ENCODE measurements at regions not wholly inside any gene's neighbourhood (a gene's known extent, or its start where the extent isn't known, plus 50 kb on each side); places are given as distances from the start of the nearest gene placed in this dataset.

DNA sequence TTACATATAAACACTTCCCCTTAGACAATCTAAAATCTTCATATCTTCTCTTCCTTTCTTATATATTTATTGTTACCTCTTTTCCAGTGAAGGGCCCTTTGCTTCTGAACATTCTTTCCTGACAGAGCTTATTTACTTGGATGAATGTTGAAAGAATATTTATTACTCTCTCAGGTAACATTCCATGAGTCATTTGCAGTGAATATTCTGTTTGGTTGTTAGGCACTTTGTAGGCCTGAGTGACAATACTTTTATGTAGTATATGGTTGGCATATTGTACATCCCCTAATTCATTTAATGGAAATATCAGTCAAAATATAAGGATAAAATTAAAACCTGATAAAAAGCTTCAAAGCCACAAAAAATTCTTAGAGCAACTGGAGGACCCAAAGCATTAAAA, 260.9 kb upstream of the KCNMB2 start:
- Histone ChIP-seq H3K4me2 (ENCODE audit: low read depth, low read length) (no peak overlapping the region), H3F3A (ENCODE audit: insufficient read depth, low read length) (no peaks in the 10 kb centered on the region), H3K79me2 (ENCODE audit: low read length) (no peaks in the 10 kb centered on the region), H2AFZ (ENCODE audit: low read length) (no peak overlapping the region), H3K4me1 (ENCODE audit: low read length) (no peaks in the 10 kb centered on the region), H4K20me1 (ENCODE audit: insufficient read depth, low read length) (no peaks in the 10 kb centered on the region), H3K27me3 (replicated peaks; ENCODE audit: insufficient read depth, low read length) (no peaks in the 10 kb centered on the region), H3K9ac (ENCODE audit: low read length) (no peak overlapping the region), H3K27ac (ENCODE audit: low read length) (no peak overlapping the region), H3K36me3 (replicated peaks; ENCODE audit: insufficient read depth, low read length) (no peaks in the 10 kb centered on the region), H3K4me3 (ENCODE audit: low read length) (no peak overlapping the region), H3K9me2 (replicated peaks; ENCODE audit: insufficient read depth, low read length) (no peaks in the 10 kb centered on the region), H3K9me3 (replicated peaks; ENCODE audit: insufficient read depth, low read length) (no peaks in the 10 kb centered on the region)
- no peak for DNase-seq
- TF ChIP-seq EZH2phosphoT487 (IDR thresholded peaks at IDR 0.05; ENCODE audit: low read length), result no peak
- TF ChIP-seq, protein P1, sequence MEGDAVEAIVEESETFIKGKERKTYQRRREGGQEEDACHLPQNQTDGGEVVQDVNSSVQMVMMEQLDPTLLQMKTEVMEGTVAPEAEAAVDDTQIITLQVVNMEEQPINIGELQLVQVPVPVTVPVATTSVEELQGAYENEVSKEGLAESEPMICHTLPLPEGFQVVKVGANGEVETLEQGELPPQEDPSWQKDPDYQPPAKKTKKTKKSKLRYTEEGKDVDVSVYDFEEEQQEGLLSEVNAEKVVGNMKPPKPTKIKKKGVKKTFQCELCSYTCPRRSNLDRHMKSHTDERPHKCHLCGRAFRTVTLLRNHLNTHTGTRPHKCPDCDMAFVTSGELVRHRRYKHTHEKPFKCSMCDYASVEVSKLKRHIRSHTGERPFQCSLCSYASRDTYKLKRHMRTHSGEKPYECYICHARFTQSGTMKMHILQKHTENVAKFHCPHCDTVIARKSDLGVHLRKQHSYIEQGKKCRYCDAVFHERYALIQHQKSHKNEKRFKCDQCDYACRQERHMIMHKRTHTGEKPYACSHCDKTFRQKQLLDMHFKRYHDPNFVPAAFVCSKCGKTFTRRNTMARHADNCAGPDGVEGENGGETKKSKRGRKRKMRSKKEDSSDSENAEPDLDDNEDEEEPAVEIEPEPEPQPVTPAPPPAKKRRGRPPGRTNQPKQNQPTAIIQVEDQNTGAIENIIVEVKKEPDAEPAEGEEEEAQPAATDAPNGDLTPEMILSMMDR (IDR thresholded peaks at IDR 0.05; ENCODE audit: low read length), result no peak
- TF ChIP-seq EZH2 (optimal IDR thresholded peaks at IDR 0.05; ENCODE audit: low read depth, low read length), result no peak

DNA sequence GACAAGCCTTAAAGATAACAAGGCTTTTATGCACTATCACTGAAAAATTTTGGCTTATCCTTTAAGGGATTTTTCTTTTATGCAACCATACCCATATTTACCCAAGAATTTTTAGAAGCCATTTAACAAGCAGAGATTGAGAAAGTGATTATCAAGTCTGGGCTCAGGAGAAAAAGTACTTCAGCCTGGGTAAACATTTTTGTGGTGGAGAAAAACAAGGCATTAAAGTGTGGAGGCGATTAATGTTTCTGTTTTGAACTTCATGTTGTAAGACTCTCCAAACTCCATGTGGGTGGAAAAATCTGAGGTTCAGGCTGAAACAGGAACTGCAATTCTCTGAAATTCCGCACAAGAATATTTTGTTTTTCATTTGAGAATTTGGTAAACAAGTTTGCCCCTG, 260.4 kb upstream of the KCNMB2 start:
- no peak overlapping the region for H3K4me2 ChIP-seq (ENCODE audit: low read depth, low read length)
- 0 out of 2 replicates have a peak overlapping the region, but pooled peaks have one; percentile 7 for H2AFZ ChIP-seq (ENCODE audit: low read length)
- H3K27me3 ChIP-seq (replicated peaks; ENCODE audit: insufficient read depth, low read length), result no peaks in the 10 kb centered on the region
- no peak overlapping the region for H3K27ac ChIP-seq (ENCODE audit: low read length)
- H3K79me2 ChIP-seq (ENCODE audit: low read length), result no peaks in the 10 kb centered on the region
- no peaks in the 10 kb centered on the region for H3F3A ChIP-seq (ENCODE audit: insufficient read depth, low read length)
- H3K36me3 ChIP-seq (replicated peaks; ENCODE audit: insufficient read depth, low read length), result no peaks in the 10 kb centered on the region
- no peak for DNase-seq
- no peak overlapping the region for H3K9ac ChIP-seq (ENCODE audit: low read length)
- H3K4me3 ChIP-seq (ENCODE audit: low read length), result no peak overlapping the region
- no peak for TF ChIP-seq EZH2 (optimal IDR thresholded peaks at IDR 0.05; ENCODE audit: low read depth, low read length)
- TF ChIP-seq, protein P1 (IDR thresholded peaks at IDR 0.05; ENCODE audit: low read length), result no peak
- TF ChIP-seq EZH2phosphoT487 (IDR thresholded peaks at IDR 0.05; ENCODE audit: low read length), result no peak
- no peaks in the 10 kb centered on the region for H3K4me1 ChIP-seq (ENCODE audit: low read length)
- H3K9me2 ChIP-seq (replicated peaks; ENCODE audit: insufficient read depth, low read length), result no peaks in the 10 kb centered on the region
- H3K9me3 ChIP-seq (replicated peaks; ENCODE audit: insufficient read depth, low read length), result no peaks in the 10 kb centered on the region
- no peaks in the 10 kb centered on the region for H4K20me1 ChIP-seq (ENCODE audit: insufficient read depth, low read length)

DNA sequence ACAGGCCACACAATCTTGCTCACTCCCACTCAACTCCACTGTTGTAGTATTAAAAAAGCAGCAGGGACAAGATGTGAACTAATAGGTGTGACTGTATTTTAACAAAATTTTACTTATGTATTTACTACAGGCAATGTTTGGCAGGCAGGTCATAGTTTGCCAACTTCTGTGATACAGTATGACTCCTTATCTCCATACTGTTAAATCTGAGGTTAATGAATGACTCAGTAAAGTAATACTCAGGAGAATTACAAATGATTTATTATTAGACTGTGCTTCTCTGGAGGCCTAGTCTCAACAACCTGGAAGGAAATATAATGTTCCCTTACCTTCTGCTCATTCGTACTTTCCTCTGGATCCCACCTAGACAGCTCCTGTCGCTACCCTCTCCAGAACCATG, 258.6 kb upstream of the KCNMB2 start:
- Histone ChIP-seq H3K9me3 (replicated peaks; ENCODE audit: insufficient read depth, low read length) (no peaks in the 10 kb centered on the region), H3K4me2 (ENCODE audit: low read depth, low read length) (no peak overlapping the region), H2AFZ (ENCODE audit: low read length) (no peak overlapping the region), H3K27ac (ENCODE audit: low read length) (no peak overlapping the region), H3K4me3 (ENCODE audit: low read length) (no peak overlapping the region), H3K79me2 (ENCODE audit: low read length) (no peaks in the 10 kb centered on the region), H4K20me1 (ENCODE audit: insufficient read depth, low read length) (no peaks in the 10 kb centered on the region), H3K4me1 (ENCODE audit: low read length) (no peaks in the 10 kb centered on the region), H3F3A (ENCODE audit: insufficient read depth, low read length) (no peaks in the 10 kb centered on the region), H3K36me3 (replicated peaks; ENCODE audit: insufficient read depth, low read length) (no peaks in the 10 kb centered on the region), H3K9ac (ENCODE audit: low read length) (no peak overlapping the region), H3K9me2 (replicated peaks; ENCODE audit: insufficient read depth, low read length) (no peaks in the 10 kb centered on the region), H3K27me3 (replicated peaks; ENCODE audit: insufficient read depth, low read length) (no peaks in the 10 kb centered on the region)
- DNase-seq, result no peak
- TF ChIP-seq EZH2 (optimal IDR thresholded peaks at IDR 0.05; ENCODE audit: low read depth, low read length) (no peak), EZH2phosphoT487 (IDR thresholded peaks at IDR 0.05; ENCODE audit: low read length) (no peak)
- TF ChIP-seq, protein P1 (IDR thresholded peaks at IDR 0.05; ENCODE audit: low read length), result no peak

Measured in MM.1S (cell line).